Lower lobe of right lung (tissue), 2 donors: ENCODE measurements at regions not wholly inside any gene's neighbourhood (a gene's known extent, or its start where the extent isn't known, plus 50 kb on each side); places are given as distances from the start of the nearest gene placed in this dataset.

Experiments
- ATAC-seq, 2 donors: fragments of 200-7000 bp; cut with Tn5 transposase; one replicate each; pipeline ENCODE4 v1.9.1; 2020 to 2022; ENCODE audit warnings: mild to moderate bottlenecking in 2 of 2, moderate library complexity in 2 of 2
- DNase-seq: peaks from one replicate; pipeline ENCODE4 v3.0.0-alpha.2; 2020
- H3K27ac ChIP-seq: fragments of 200-600 bp; one replicate; pipeline ENCODE4 v1.8.0; 2022
- H3K27me3 ChIP-seq: fragments of 200-600 bp; one replicate; pipeline ENCODE4 v1.8.0; 2022; ENCODE audit warnings: low read depth
- H3K36me3 ChIP-seq: fragments of 200-600 bp; one replicate; pipeline ENCODE4 v1.8.0; 2022; ENCODE audit warnings: mild to moderate bottlenecking
- H3K4me1 ChIP-seq: fragments of 200-600 bp; one replicate; pipeline ENCODE4 v1.8.0; 2022
- H3K4me3 ChIP-seq: fragments of 200-600 bp; one replicate; pipeline ENCODE4 v1.8.0; 2022; ENCODE audit warnings: mild to moderate bottlenecking
- H3K9me3 ChIP-seq: fragments of 200-600 bp; one replicate; pipeline ENCODE4 v1.8.0; 2022
- intact Hi-C: fragments of 100-400 bp; cut with DNase I; formaldehyde crosslinking; loops from one replicate; pipeline ENCODE4 v1.11.0; 2022
- TF ChIP-seq, protein P1 (sequence below): fragments of 200-600 bp; IDR thresholded peaks from one replicate; pipeline ENCODE4 v1.8.0; 2022; ENCODE audit warnings: antibody characterized with exemption, mild to moderate bottlenecking
- donor health status: DM: no; HTN: yes; CAD: no; lungs with severe emphysema.

DNA sequence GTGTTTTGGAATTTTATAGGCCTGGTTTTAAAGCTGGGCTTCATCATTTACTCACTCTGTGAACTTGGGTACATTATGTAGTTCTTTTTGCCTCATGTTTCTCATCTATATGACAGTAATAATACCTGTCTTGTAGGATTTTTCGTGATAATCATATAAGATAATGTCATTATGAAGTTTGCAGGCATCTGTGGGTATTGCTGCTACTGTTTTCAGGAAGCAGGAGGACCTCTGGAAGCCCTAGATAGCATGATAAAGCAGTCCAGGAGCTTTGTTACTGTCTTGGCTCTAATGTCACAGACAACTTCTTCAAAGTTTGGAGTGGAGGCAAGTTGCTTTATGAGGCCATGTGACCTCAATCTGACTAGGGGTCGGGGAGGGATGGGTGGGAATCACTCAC lies 145.0 kb upstream of the MEIS2 start:
- H3K36me3 ChIP-seq, result no peaks in the 10 kb centered on the region
- ATAC-seq (no peak), DNase-seq (no peak)
- no peaks in the 10 kb centered on the region for H3K9me3 ChIP-seq
- H3K4me1 ChIP-seq, result no peaks in the 10 kb centered on the region
- H3K27ac ChIP-seq, result no peak overlapping the region
- H3K4me3 ChIP-seq, result no peak overlapping the region
- no peaks in the 10 kb centered on the region for H3K27me3 ChIP-seq
- TF ChIP-seq, protein P1, sequence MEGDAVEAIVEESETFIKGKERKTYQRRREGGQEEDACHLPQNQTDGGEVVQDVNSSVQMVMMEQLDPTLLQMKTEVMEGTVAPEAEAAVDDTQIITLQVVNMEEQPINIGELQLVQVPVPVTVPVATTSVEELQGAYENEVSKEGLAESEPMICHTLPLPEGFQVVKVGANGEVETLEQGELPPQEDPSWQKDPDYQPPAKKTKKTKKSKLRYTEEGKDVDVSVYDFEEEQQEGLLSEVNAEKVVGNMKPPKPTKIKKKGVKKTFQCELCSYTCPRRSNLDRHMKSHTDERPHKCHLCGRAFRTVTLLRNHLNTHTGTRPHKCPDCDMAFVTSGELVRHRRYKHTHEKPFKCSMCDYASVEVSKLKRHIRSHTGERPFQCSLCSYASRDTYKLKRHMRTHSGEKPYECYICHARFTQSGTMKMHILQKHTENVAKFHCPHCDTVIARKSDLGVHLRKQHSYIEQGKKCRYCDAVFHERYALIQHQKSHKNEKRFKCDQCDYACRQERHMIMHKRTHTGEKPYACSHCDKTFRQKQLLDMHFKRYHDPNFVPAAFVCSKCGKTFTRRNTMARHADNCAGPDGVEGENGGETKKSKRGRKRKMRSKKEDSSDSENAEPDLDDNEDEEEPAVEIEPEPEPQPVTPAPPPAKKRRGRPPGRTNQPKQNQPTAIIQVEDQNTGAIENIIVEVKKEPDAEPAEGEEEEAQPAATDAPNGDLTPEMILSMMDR, result no peak
- intact Hi-C loops, result no loop called here

DNA sequence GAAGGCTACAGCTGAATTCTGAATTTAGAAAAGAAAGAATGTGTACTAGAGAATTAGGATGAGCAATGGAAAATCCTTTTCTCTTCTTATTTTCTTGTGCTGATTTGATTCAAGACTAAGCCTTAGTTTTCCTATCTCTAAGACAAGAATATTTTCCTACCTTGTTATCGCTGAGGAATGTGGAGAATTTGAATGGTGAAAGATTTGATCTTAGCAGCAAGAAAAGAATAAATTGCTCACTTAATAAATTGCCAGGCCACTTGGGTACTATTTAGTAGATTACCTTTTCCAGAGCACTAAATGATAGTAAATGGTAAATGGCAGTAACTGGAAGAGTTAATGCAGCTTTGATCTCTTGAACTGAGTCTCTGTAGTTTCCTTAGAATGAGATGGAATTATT lies 145.7 kb upstream of the MEIS2 start:
- Histone ChIP-seq H3K4me3 (no peak overlapping the region), H3K36me3 (no peaks in the 10 kb centered on the region), H3K27ac (no peak overlapping the region), H3K4me1 (no peaks in the 10 kb centered on the region), H3K9me3 (no peaks in the 10 kb centered on the region), H3K27me3 (no peaks in the 10 kb centered on the region)
- ATAC-seq, result no peak
- no peak for DNase-seq
- intact Hi-C loops, result no loop called here
- TF ChIP-seq, protein P1, result no peak

DNA sequence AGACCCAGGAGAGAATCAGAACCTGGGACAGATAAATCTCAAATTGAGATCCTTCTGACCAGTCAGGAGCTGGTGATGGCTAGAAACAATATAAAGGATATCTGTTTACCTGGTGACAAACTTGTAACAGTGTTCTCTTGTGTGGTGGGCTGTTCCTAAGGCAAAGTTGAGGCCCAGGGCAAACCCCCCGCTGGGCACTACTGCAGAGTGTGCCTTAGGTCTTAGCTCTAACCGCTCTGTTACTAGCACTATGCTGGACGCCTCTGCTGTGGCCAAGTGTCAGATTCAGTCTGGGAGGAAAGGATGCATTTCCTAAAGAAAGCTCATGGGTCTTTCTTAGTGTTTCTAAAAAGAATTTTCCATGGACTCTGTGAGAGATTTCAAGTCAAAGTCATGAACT lies 146.5 kb upstream of the MEIS2 start:
- intact Hi-C loops, result no loop called here
- Histone ChIP-seq H3K9me3 (no peaks in the 10 kb centered on the region), H3K4me3 (no peak overlapping the region), H3K27me3 (no peaks in the 10 kb centered on the region), H3K4me1 (no peaks in the 10 kb centered on the region), H3K36me3 (no peaks in the 10 kb centered on the region), H3K27ac (no peak overlapping the region)
- no peak for ATAC-seq
- TF ChIP-seq, protein P1, result no peak
- no peak for DNase-seq

DNA sequence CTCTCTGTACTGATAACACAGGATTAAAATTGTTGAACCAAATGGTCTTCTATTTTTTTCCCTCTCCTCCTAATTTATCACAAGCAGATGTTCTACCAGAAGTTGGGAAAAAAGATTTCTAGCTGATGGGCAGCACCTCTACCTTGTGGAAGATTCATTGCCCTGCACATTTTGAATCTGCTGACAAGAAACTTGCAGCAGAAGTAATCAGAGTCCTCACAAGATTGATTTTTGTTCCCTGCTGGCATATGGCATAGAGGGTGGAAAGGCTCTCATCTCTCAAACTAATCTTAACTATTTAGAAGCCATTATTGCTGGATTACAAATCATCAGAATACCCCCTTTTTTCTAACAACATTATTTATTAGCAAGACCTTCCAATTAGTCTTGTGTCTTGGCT lies 148.9 kb upstream of the MEIS2 start:
- H3K36me3 ChIP-seq, result no peaks in the 10 kb centered on the region
- ATAC-seq (no peak), DNase-seq (no peak)
- intact Hi-C loops, result no loop called here
- TF ChIP-seq, protein P1, result no peak
- H3K27me3 ChIP-seq, result no peaks in the 10 kb centered on the region
- no peaks in the 10 kb centered on the region for H3K4me1 ChIP-seq
- H3K4me3 ChIP-seq, result no peak overlapping the region
- H3K9me3 ChIP-seq, result no peaks in the 10 kb centered on the region
- no peak overlapping the region for H3K27ac ChIP-seq

DNA sequence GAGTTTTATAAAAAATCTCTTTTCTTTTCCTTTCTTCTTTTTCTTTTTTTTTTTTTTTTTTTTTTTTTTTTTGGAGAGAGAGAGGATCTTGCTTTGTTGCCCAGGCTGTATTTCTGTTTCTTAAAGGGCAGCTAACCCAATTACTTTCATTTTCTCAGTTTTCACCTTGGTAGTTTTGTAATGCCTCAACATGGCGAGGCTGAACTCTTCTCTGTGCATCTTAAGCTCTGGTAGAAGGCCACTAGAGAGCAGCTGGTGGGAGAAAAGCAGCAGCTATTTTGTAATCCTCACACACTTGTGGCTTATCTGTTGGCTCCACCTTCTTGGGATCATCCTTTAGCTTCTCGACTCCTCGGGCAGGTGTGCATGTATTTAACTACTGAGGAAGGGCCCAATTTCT lies 152.2 kb upstream of the MEIS2 start:
- intact Hi-C loops, result no loop called here
- DNase-seq, result no peak

More for the DNA sequence above, 152.2 kb upstream of the MEIS2 start:
- TF ChIP-seq, protein P1, result no peak
- no peaks in the 10 kb centered on the region for H3K9me3 ChIP-seq
- no peaks in the 10 kb centered on the region for H3K27me3 ChIP-seq
- H3K36me3 ChIP-seq, result no peaks in the 10 kb centered on the region
- H3K4me3 ChIP-seq, result no peak overlapping the region
- H3K4me1 ChIP-seq, result no peaks in the 10 kb centered on the region
- H3K27ac ChIP-seq, result no peak overlapping the region
- no peak for ATAC-seq
